ENCODE measurements at regions not wholly inside any gene's neighbourhood (a gene's known extent, or its start where the extent isn't known, plus 50 kb on each side); places are given as distances from the start of the nearest gene placed in this dataset.

DNA sequence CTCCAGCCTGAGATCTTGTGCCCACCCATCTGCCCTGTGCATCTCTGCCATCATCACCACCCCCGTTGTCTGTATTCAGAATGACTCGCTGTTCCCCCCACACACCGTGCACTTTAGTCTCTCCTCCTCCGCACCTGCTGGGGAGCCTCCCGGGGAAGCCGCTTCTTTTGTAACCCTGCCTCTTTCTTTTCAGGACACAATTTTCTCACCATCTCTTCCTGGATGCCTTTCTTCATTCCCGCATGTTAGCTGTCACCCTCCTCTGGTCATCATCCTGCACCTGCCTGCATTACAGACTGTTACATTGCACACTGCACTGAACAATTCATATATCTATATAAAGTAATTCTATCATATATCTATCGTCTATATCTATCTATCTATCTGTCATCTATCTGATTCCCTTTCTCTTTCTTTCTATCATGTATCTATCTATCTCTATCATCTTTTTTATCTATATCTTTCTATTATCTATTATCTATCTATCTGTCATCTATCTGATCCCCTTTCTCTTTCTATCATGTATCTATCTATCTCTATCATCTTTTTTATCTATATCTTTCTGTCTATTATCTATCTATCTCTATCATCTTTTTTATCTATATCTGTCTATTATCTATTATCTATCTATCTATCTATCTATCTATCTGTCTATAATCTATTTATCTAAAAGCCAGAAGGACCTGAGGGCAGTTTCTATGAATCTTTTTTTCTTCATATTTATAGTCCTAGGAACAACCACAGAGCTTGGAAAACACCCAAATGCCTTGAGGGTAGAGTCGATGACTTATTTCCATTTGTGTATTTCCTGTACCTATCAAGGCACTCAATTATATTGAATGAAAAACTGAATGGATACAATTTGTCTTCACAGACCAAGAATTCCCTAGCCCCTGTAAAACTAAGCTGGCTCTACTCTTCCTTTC lies 642.5 kb downstream of the ACTR3B start:
- no peak for TF ChIP-seq EZH2 (IDR thresholded peaks at IDR 0.05; ENCODE audit: insufficient read depth, poor library complexity, severe bottlenecking)
- TF ChIP-seq EZH2phosphoT487 (IDR thresholded peaks at IDR 0.05; ENCODE audit: insufficient read depth, low read depth): no peak
